IMR-90 (cell line): ENCODE measurements at regions not wholly inside any gene's neighbourhood (a gene's known extent, or its start where the extent isn't known, plus 50 kb on each side); places are given as distances from the start of the nearest gene placed in this dataset.

Experiments
- CEBPB ChIP-seq: IDR thresholded peaks from 2 replicates; pipeline ENCODE4 v1.6.1; 2012; ENCODE audit warnings: low read depth, low read length, improper control_type of control experiment
- CHD1 ChIP-seq: IDR thresholded peaks from 2 replicates; pipeline ENCODE4 v1.6.1; 2012; ENCODE audit warnings: low read depth, low read length, improper control_type of control experiment
- FOS ChIP-seq: fragments of 150-350 bp; IDR thresholded peaks from 2 replicates; pipeline ENCODE4 v1.6.1; 2016; ENCODE audit warnings: low read depth, low read length
- MAZ ChIP-seq: IDR thresholded peaks from 2 replicates; pipeline ENCODE4 v1.6.1; 2012; ENCODE audit warnings: low read depth, mild to moderate bottlenecking, low read length, improper control_type of control experiment, moderate library complexity, borderline replicate concordance
- MXI1 ChIP-seq: IDR thresholded peaks from 2 replicates; pipeline ENCODE4 v1.6.1; 2012; ENCODE audit warnings: low read depth, mild to moderate bottlenecking, low read length, moderate library complexity, borderline replicate concordance
- POLR2A ChIP-seq: IDR thresholded peaks from 2 replicates; pipeline ENCODE4 v1.6.1; 2012; ENCODE audit warnings: mild to moderate bottlenecking, low read depth, low read length
- RCOR1 ChIP-seq: IDR thresholded peaks from 2 replicates; pipeline ENCODE4 v1.6.1; 2012; ENCODE audit warnings: mild to moderate bottlenecking, low read length, improper control_type of control experiment; ENCODE audit not compliant: insufficient replicate concordance
- TF ChIP-seq, protein P1 (sequence below): conservative IDR thresholded peaks from 2 replicates; pipeline ENCODE4 v1.5.1; 2012; ENCODE audit warnings: mild to moderate bottlenecking, low read depth, low read length, improper control_type of control experiment

DNA sequence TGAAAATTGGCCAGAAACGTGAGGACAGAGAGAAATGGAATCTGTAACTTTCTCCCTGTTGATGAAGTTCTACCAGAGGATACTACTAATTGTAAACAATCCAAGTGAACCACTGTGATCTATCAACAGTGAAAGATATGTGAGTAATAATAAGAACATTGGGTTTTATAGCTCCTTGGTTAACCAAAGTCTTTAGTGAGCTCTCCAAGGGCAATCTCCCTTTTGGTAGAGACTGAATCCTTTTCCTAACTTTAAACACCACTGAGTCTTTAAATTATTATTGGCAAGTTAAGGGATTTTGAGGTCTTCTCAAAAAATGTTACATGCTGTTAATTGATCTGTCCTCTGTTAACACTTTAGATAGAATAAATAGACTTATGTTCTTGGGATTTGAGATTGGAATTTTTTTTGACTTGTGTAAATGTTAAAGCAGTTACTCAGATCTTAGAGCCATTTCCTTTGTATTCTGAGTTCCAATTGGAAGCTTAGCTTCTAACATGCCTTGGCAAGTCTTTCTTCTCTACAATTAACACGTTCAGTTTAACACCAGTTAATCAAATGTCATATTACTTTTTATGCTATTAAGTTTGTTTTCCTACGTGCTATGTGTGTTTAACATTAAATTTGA is 338.2 kb upstream of the DDHD1 start:
- TF ChIP-seq, protein P1, sequence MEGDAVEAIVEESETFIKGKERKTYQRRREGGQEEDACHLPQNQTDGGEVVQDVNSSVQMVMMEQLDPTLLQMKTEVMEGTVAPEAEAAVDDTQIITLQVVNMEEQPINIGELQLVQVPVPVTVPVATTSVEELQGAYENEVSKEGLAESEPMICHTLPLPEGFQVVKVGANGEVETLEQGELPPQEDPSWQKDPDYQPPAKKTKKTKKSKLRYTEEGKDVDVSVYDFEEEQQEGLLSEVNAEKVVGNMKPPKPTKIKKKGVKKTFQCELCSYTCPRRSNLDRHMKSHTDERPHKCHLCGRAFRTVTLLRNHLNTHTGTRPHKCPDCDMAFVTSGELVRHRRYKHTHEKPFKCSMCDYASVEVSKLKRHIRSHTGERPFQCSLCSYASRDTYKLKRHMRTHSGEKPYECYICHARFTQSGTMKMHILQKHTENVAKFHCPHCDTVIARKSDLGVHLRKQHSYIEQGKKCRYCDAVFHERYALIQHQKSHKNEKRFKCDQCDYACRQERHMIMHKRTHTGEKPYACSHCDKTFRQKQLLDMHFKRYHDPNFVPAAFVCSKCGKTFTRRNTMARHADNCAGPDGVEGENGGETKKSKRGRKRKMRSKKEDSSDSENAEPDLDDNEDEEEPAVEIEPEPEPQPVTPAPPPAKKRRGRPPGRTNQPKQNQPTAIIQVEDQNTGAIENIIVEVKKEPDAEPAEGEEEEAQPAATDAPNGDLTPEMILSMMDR = no peak
- TF ChIP-seq FOS = no peak
- no peak for TF ChIP-seq MAZ
- no peak for TF ChIP-seq CEBPB
- TF ChIP-seq MXI1 = no peak
- TF ChIP-seq CHD1 = no peak
- TF ChIP-seq POLR2A = no peak
- TF ChIP-seq RCOR1 = no peak
